ENCODE measurements at regions not wholly inside any gene's neighbourhood (a gene's known extent, or its start where the extent isn't known, plus 50 kb on each side); places are given as distances from the start of the nearest gene placed in this dataset.

DNA sequence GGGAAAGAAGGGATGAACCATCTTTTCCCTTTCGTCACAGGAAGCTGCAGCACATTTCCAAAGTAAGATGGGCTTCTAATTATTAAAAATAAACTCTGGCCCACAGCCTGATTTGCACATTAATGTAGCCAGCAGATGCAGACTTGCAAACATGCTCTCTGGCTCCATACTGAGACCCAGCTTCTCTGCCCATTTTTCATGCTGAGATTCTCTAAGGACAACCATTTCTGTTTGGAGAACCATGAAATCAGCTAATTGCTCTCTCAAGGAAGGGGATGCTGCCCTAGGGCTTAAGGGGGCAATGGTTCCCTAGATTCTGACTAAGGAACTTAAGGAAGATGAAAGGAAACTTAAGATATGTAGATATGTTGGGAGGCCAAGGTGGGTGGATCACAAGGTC lies 63.0 kb upstream of the CES5A start:
- TF ChIP-seq FOXK2 (IDR thresholded peaks at IDR 0.05), result no peak
- TF ChIP-seq ARNT (IDR thresholded peaks at IDR 0.05), result no peak
- no peak for TF ChIP-seq SP1 (IDR thresholded peaks at IDR 0.05)

All from HEK293T (cell line).